GM12878 (cell line): ENCODE measurements at regions not wholly inside any gene's neighbourhood (a gene's known extent, or its start where the extent isn't known, plus 50 kb on each side); places are given as distances from the start of the nearest gene placed in this dataset.

Source experiments
- ATAC-seq: fragments of 200-7000 bp; cut with Tn5 transposase; 3 replicates; pipeline ENCODE4 v1.9.1; 2020; ENCODE audit warnings: mild to moderate bottlenecking, moderate library complexity
- BruUV-seq: library from RNA; stranded (reverse); fragments of 400-500 nt; replicated peaks from 2 replicates; lab custom pipeline; 2021; lab: Mats Ljungman, UMichigan
- CTCF ChIA-PET: fragments of 300-600 bp; sonication (Branson Sonifier 250); formaldehyde crosslinking; extraction: SDS; loops from one replicate; lab custom pipeline; 2021; ENCODE audit warnings: inconsistent platforms; lab: Yijun Ruan, JAX
- POLR2A ChIA-PET: fragments of 350-600 bp; formaldehyde crosslinking; extraction: SDS; loops from one replicate; lab custom pipeline; 2021; ENCODE audit warnings: inconsistent platforms; lab: Charles Lee
- RAD21 ChIA-PET: fragments of 300-600 bp; sonication (Branson Sonifier 250); formaldehyde crosslinking; loops from one replicate; lab custom pipeline; 2023; ENCODE audit warnings: antibody characterized with exemption; ENCODE audit not compliant: unreplicated experiment; lab: Charles Lee
- SMC1A ChIA-PET: fragments of 300-600 bp; sonication (Branson Sonifier 250); formaldehyde crosslinking; loops from one replicate; lab custom pipeline; 2023; ENCODE audit not compliant: unreplicated experiment, uncharacterized antibody; lab: Charles Lee
- DNase-seq: peaks from one replicate; pipeline ENCODE4 v3.0.0-alpha.2; 2011; ENCODE audit warnings: low read depth, low spot score
- FAIRE-seq: peaks from 3 replicates; lab custom pipeline; 2011; peaks lifted over from hg19 to GRCh38; lab: Jason Lieb, UNC
- H2AFZ ChIP-seq: 2 replicates; pipeline ENCODE4 v1.6.0; 2011; ENCODE audit warnings: low read depth, low read length, control low read depth; ENCODE audit not compliant: control insufficient read depth
- H3K27ac ChIP-seq: 2 replicates; pipeline ENCODE4 v1.5.1; 2011; ENCODE audit warnings: control low read depth; ENCODE audit not compliant: control insufficient read depth, insufficient read depth
- H3K27me3 ChIP-seq, 2 experiments: replicated peaks in 1 of 2; 2 replicates each; pipeline versions ENCODE4 v1.6.0 to v1.6.1; 2011; ENCODE audit warnings: low read length in 1 of 2; ENCODE audit not compliant: control insufficient read depth in 2 of 2, insufficient read depth in 2 of 2
- H3K36me3 ChIP-seq, 2 experiments: 2 replicates each; pipeline ENCODE4 v1.5.1; 2011; ENCODE audit warnings: low read length in 1 of 2; ENCODE audit not compliant: control insufficient read depth in 2 of 2, insufficient read depth in 2 of 2
- H3K4me1 ChIP-seq: 2 replicates; pipeline ENCODE4 v1.6.1; 2011; ENCODE audit warnings: mild to moderate bottlenecking, low read length, moderate library complexity, mixed read lengths; ENCODE audit not compliant: control insufficient read depth, insufficient read depth
- H3K4me2 ChIP-seq: 2 replicates; pipeline ENCODE4 v1.6.0; 2011; ENCODE audit warnings: control low read depth; ENCODE audit not compliant: control insufficient read depth, insufficient read depth
- H3K4me3 ChIP-seq: fragments of 200-600 bp; sonication (generic); 2 replicates; pipeline ENCODE4 v1.5.1; 2016
- H3K79me2 ChIP-seq: 2 replicates; pipeline ENCODE4 v1.6.0; 2011; ENCODE audit warnings: low read length; ENCODE audit not compliant: control insufficient read depth, insufficient read depth
- H3K9ac ChIP-seq: 2 replicates; pipeline ENCODE4 v1.8.0; 2011; ENCODE audit warnings: low read length, control low read depth, mixed read lengths; ENCODE audit not compliant: control insufficient read depth, insufficient read depth
- H3K9me3 ChIP-seq: replicated peaks from 3 replicates; pipeline ENCODE4 v1.5.1; 2011; ENCODE audit warnings: mild to moderate bottlenecking, low read length; ENCODE audit not compliant: control insufficient read depth, insufficient read depth
- H4K20me1 ChIP-seq: 2 replicates; pipeline ENCODE4 v1.6.0; 2011; ENCODE audit not compliant: control insufficient read depth, insufficient read depth
- BMI1 ChIP-seq: fragments of 450-650 bp; IDR thresholded peaks from 2 replicates; pipeline ENCODE4 v1.6.1; 2016; ENCODE audit warnings: mild to moderate bottlenecking, moderate library complexity, borderline replicate concordance
- CBFB ChIP-seq: IDR thresholded peaks from 2 replicates; pipeline ENCODE4 v1.6.1; 2016; ENCODE audit warnings: antibody characterized with exemption, low read depth
- ELK1 ChIP-seq: IDR thresholded peaks from 2 replicates; pipeline ENCODE4 v1.6.1; 2012; ENCODE audit warnings: low read depth, low read length, improper control_type of control experiment
- EP300 ChIP-seq, 2 experiments: fragments of 150-350 bp in 1 of 2; IDR thresholded peaks; 2 replicates each; pipeline ENCODE4 v1.6.1; 2011 to 2012; ENCODE audit warnings: low read depth in 2 of 2, low read length in 2 of 2, borderline replicate concordance in 1 of 2, improper control_type of control experiment in 1 of 2, inconsistent platforms in 1 of 2; ENCODE audit not compliant: control insufficient read depth in 1 of 2
- ESRRA ChIP-seq: IDR thresholded peaks from 2 replicates; pipeline ENCODE4 v1.6.1; 2012; ENCODE audit warnings: mild to moderate bottlenecking, low read length, improper control_type of control experiment
- FOXM1 ChIP-seq: IDR thresholded peaks from 2 replicates; pipeline ENCODE4 v1.6.1; 2012; ENCODE audit warnings: low read depth, mild to moderate bottlenecking, inconsistent platforms, low read length, moderate library complexity
- HDAC2 ChIP-seq: fragments of 200-600 bp; sonication (generic); IDR thresholded peaks from 2 replicates; pipeline ENCODE4 v1.6.1; 2017
- HSF1 ChIP-seq: fragments of 150-350 bp; IDR thresholded peaks from 2 replicates; pipeline ENCODE4 v1.6.1; 2014; ENCODE audit warnings: mild to moderate bottlenecking, low read depth, low read length
- MTA3 ChIP-seq: IDR thresholded peaks from 2 replicates; pipeline ENCODE4 v1.6.1; 2012; ENCODE audit warnings: low read length, inconsistent platforms, borderline replicate concordance
- NFYB ChIP-seq: IDR thresholded peaks from 2 replicates; pipeline ENCODE4 v1.6.1; 2011; ENCODE audit warnings: low read depth, mild to moderate bottlenecking, low read length, improper control_type of control experiment, moderate library complexity; ENCODE audit not compliant: insufficient read depth
- PML ChIP-seq: IDR thresholded peaks from 2 replicates; pipeline ENCODE4 v1.6.1; 2012; ENCODE audit warnings: low read length, inconsistent platforms
- POU2F2 ChIP-seq: IDR thresholded peaks from 3 replicates; pipeline ENCODE4 v1.6.1; 2011; ENCODE audit warnings: low read depth, mild to moderate bottlenecking, low read length, borderline replicate concordance
- RCOR1 ChIP-seq: conservative IDR thresholded peaks from 2 replicates; pipeline ENCODE4 v1.6.1; 2012; ENCODE audit warnings: low read depth, low read length, improper control_type of control experiment
- SPI1 ChIP-seq: IDR thresholded peaks from 2 replicates; pipeline ENCODE4 v1.6.1; 2011; ENCODE audit warnings: low read depth, mild to moderate bottlenecking, low read length, moderate library complexity, borderline replicate concordance; ENCODE audit not compliant: insufficient read depth
- SREBF1 ChIP-seq: IDR thresholded peaks from 2 replicates; pipeline ENCODE4 v1.6.1; 2012; ENCODE audit warnings: mild to moderate bottlenecking, low read length
- SREBF2 ChIP-seq: IDR thresholded peaks from 2 replicates; pipeline ENCODE4 v1.6.1; 2012; ENCODE audit warnings: mild to moderate bottlenecking, low read length
- SRF ChIP-seq, 2 experiments: IDR thresholded peaks; 2 replicates each; pipeline ENCODE4 v1.6.1; 2011; ENCODE audit warnings: low read depth in 2 of 2, low read length in 2 of 2, mild to moderate bottlenecking in 1 of 2, moderate library complexity in 1 of 2
- STAT3 ChIP-seq: IDR thresholded peaks from 2 replicates; pipeline ENCODE4 v1.6.1; 2011; ENCODE audit warnings: low read depth, low read length, improper control_type of control experiment
- ZBTB40 ChIP-seq: fragments of 450-650 bp; IDR thresholded peaks from 2 replicates; pipeline ENCODE4 v1.6.1; 2016; ENCODE audit warnings: mild to moderate bottlenecking, moderate library complexity, borderline replicate concordance
- ZNF24 ChIP-seq: fragments of 450-650 bp; IDR thresholded peaks from 2 replicates; pipeline ENCODE4 v1.6.1; 2017; ENCODE audit warnings: antibody characterized with exemption, mild to moderate bottlenecking
- WGBS: methylation state at CpG from one replicate; pipeline ENCODE4 v1.1.6; 2016; ENCODE audit warnings: low lambda C conversion rate; ENCODE audit not compliant: insufficient replicate concordance, insufficient coverage; ENCODE audit errors: missing lambda C conversion rate; 5-methylcytosine and 5-hydroxymethylcytosine counted together
- in situ Hi-C: fragments of 300-500 bp; cut with MboI; formaldehyde crosslinking; loops from 9 replicates; pipeline ENCODE4 v1.14.3; 2018; ENCODE audit warnings: mixed read lengths
- intact Hi-C: fragments of 100-400 bp; cut with micrococcal nuclease; formaldehyde crosslinking; loops from one replicate; pipeline ENCODE4 v1.14.2; 2022; ENCODE audit not compliant: unreplicated experiment

- FAIRE-seq, result no peak
- Histone ChIP-seq H3K4me3 (no peak overlapping the region), H3K79me2 (no peaks in the 10 kb centered on the region), H3K36me3 (no peaks in the 10 kb centered on the region), H3K9me3 (no peaks in the 10 kb centered on the region), H3K27me3 (no peaks in the 10 kb centered on the region), H3K9ac (no peak overlapping the region), H2AFZ (no peak overlapping the region), H3K4me1 (no peaks in the 10 kb centered on the region), H3K27ac (no peak overlapping the region), H4K20me1 (no peaks in the 10 kb centered on the region), H3K4me2 (no peak overlapping the region)
- no peak for DNase-seq
- RAD21 ChIA-PET, result interaction anchor here (1.2 kb wide), 1 partner anchor 121 kb away, joined by 9 read pairs; no protein-coding TSS in a partner anchor
- CTCF ChIA-PET, result interaction anchor here (1.0 to 1.6 kb wide), 3 partner anchors 18 to 122 kb away, joined by 3 to 17 read pairs (median 5); no protein-coding TSS in a partner anchor
- no TSS peak for BruUV-seq
- in situ Hi-C loops (no loop called here), intact Hi-C loops (loop anchor here (10.0 kb wide), 1 partner anchor 310 kb away; no protein-coding TSS in a partner anchor)
- POLR2A ChIA-PET, result no interaction called here
- no peak for ATAC-seq
- no peak for TF ChIP-seq CBFB
- TF ChIP-seq SRF (IDR thresholded peaks at IDR 0.05; ENCODE audit: low read depth in 2 of 2, low read length in 2 of 2), result no peak
- no peak for TF ChIP-seq EP300 (IDR thresholded peaks at IDR 0.05; ENCODE audit: borderline replicate concordance in 1 of 2, control insufficient read depth in 1 of 2, low read depth in 2 of 2, low read length in 2 of 2)
- no peak for TF ChIP-seq ZNF24
- no peak for TF ChIP-seq HDAC2
- TF ChIP-seq MTA3, result no peak
- TF ChIP-seq FOXM1, result no peak
- TF ChIP-seq SREBF1, result no peak
- TF ChIP-seq SPI1, result no peak
- TF ChIP-seq ESRRA, result no peak
- TF ChIP-seq SREBF2, result no peak
- no peak for TF ChIP-seq BMI1
- no peak for TF ChIP-seq POU2F2
- no peak for TF ChIP-seq NFYB
- no peak for TF ChIP-seq HSF1
- no peak for TF ChIP-seq ELK1
- no peak for TF ChIP-seq RCOR1
- no peak for TF ChIP-seq PML
- no peak for TF ChIP-seq ZBTB40
- TF ChIP-seq STAT3, result no peak
- 0% methylated on average over 2 of the region's 2 CpGs for WGBS
- SMC1A ChIA-PET, result interaction anchor here (1.2 to 10.6 kb wide), 2 partner anchors 13 to 120 kb away, joined by 4 to 187 read pairs; no protein-coding TSS in a partner anchor
Measured at GRCh38 chr3:117404730-117405129, 695.2 kb downstream of the TUSC7 start.
